Gastroesophageal sphincter (tissue), 4 donors: ENCODE measurements at regions not wholly inside any gene's neighbourhood (a gene's known extent, or its start where the extent isn't known, plus 50 kb on each side); places are given as distances from the start of the nearest gene placed in this dataset.
"Not testable (repeated sequence)": the region's sequence is repeated elsewhere in the genome, so short reads cannot be mapped to it uniquely, and the experiment has no call there.

Source experiments
- ATAC-seq: fragments of 150-250 bp; one replicate; pipeline ENCODE4 v1.9.1; 2016; ENCODE audit warnings: mild to moderate bottlenecking, moderate library complexity
- H3K27ac ChIP-seq, 4 donors: fragments of 200-600 bp; sonication (generic) in 3 of 4; 1 replicate in 3 of 4; 2 replicates in 1 of 4; pipeline ENCODE4 v1.5.1; 2016 to 2019
- H3K27me3 ChIP-seq: fragments of 200-600 bp; sonication (generic); one replicate; pipeline ENCODE4 v1.5.1; 2019
- H3K36me3 ChIP-seq, 2 donors: fragments of 200-600 bp; sonication (generic); one replicate each; pipeline ENCODE4 v1.5.1; 2019; ENCODE audit warnings: control low read depth in 1 of 2
- H3K4me1 ChIP-seq, 3 donors: fragments of 200-600 bp; sonication (generic); 1 replicate in 2 of 3; 2 replicates in 1 of 3; pipeline ENCODE4 v1.5.1; 2016 to 2019; ENCODE audit warnings: control low read depth in 2 of 3
- H3K4me3 ChIP-seq, 2 donors: fragments of 200-600 bp; sonication (generic); one replicate each; pipeline ENCODE4 v1.5.1; 2019; ENCODE audit warnings: mild to moderate bottlenecking in 1 of 2, moderate library complexity in 1 of 2
- H3K9me3 ChIP-seq, 3 donors: fragments of 200-600 bp; sonication (generic); one replicate each; pipeline ENCODE4 v1.5.1; 2017 to 2019; ENCODE audit warnings: control low read depth in 2 of 3
- CTCF ChIP-seq, 4 experiments: fragments of 200-600 bp in 2 of 4; fragments of 450-650 bp in 2 of 4; sonication (generic) in 1 of 4; IDR thresholded peaks; one replicate each; pipeline ENCODE4 v1.5.1; 2017 to 2019; ENCODE audit warnings: antibody characterized with exemption in 4 of 4, mild to moderate bottlenecking in 2 of 4, moderate library complexity in 2 of 4
- EP300 ChIP-seq: sonication (generic); formaldehyde crosslinking; IDR thresholded peaks from one replicate; pipeline ENCODE4 v1.6.1; 2017; ENCODE audit warnings: antibody characterized with exemption, mild to moderate bottlenecking
- POLR2A ChIP-seq, 2 donors: fragments of 450-650 bp; IDR thresholded peaks; one replicate each; pipeline ENCODE4 v1.6.1; 2017; ENCODE audit warnings: antibody characterized with exemption in 2 of 2, mild to moderate bottlenecking in 2 of 2, moderate library complexity in 1 of 2
- POLR2AphosphoS5 ChIP-seq: sonication (generic); formaldehyde crosslinking; IDR thresholded peaks from one replicate; pipeline ENCODE4 v1.6.1; 2017; ENCODE audit warnings: antibody characterized with exemption
- WGBS, 2 donors: methylation state at CpG; one replicate each; pipeline ENCODE4 v1.1.5; 2018; ENCODE audit warnings: low coverage in 1 of 2; 5-methylcytosine and 5-hydroxymethylcytosine counted together

GRCh38 chr20:4626228-4626627, 60.0 kb upstream of the PRNP start:
- 75 to 89% methylated on average over 3 to 4 of the region's 4 CpGs for WGBS, 2 donors
- H3K9me3 ChIP-seq: peaks cover 0 to 14% (median 0%) of the 10 kb centered on the region in 3 donors
- H3K36me3 ChIP-seq: no peaks in the 10 kb centered on the region
- ATAC-seq: no peak
- no peak overlapping the region for H3K27ac ChIP-seq
- no peaks in the 10 kb centered on the region for H3K4me1 ChIP-seq
- TF ChIP-seq CTCF (IDR thresholded peaks at IDR 0.05): no peak
- TF ChIP-seq POLR2A (IDR thresholded peaks at IDR 0.05): no peak
- TF ChIP-seq POLR2AphosphoS5: no peak
- no peak for TF ChIP-seq EP300
- H3K4me3 ChIP-seq: no peak overlapping the region
- H3K27me3 ChIP-seq: peaks cover 17% of the 10 kb centered on the region

- H3K27me3 ChIP-seq: peaks cover 17% of the 10 kb centered on the region
- no peaks in the 10 kb centered on the region for H3K36me3 ChIP-seq
- TF ChIP-seq EP300 (no peak), POLR2AphosphoS5 (no peak), POLR2A (IDR thresholded peaks at IDR 0.05) (no peak), CTCF (IDR thresholded peaks at IDR 0.05) (no peak)
- no peak for ATAC-seq
- 89 to 90% methylated on average over 4 to 5 of the region's 5 CpGs for WGBS, 2 donors
- H3K9me3 ChIP-seq: peaks cover 0 to 14% (median 0%) of the 10 kb centered on the region in 3 donors
- no peak overlapping the region for H3K27ac ChIP-seq
- no peaks in the 10 kb centered on the region for H3K4me1 ChIP-seq
- H3K4me3 ChIP-seq: no peak overlapping the region
Measured at GRCh38 chr20:4625687-4626086, 60.6 kb upstream of the PRNP start.

GRCh38 chr20:4624675-4625336, 61.5 kb upstream of the PRNP start:
- not testable (repeated sequence) for H3K4me1 ChIP-seq, ATAC-seq, H3K36me3 ChIP-seq, H3K27ac ChIP-seq, H3K4me3 ChIP-seq
- WGBS, 2 donors: 100% methylated on average over 1 of the region's 11 CpGs; no CpG with 5 or more reads in 1 of the 2 donors
- H3K27me3 ChIP-seq: peaks cover 17% of the 10 kb centered on the region
- H3K9me3 ChIP-seq: peaks cover 0 to 14% (median 0%) of the 10 kb centered on the region in 3 donors

GRCh38 chr20:4619144-4619543, 67.1 kb upstream of the PRNP start:
- H3K27me3 ChIP-seq, ATAC-seq, H3K4me3 ChIP-seq, H3K4me1 ChIP-seq, H3K36me3 ChIP-seq, H3K9me3 ChIP-seq, H3K27ac ChIP-seq: not testable (repeated sequence)
- WGBS, 2 donors: 91 to 100% methylated on average over 2 to 4 of the region's 4 CpGs

GRCh38 chr20:4617484-4617883, 68.8 kb upstream of the PRNP start:
- Histone ChIP-seq H3K4me1 (peaks cover 0 to 9% (median 0%) of the 10 kb centered on the region in 3 donors), H3K27ac (no peak overlapping the region), H3K27me3 (no peaks in the 10 kb centered on the region), H3K4me3 (no peak overlapping the region), H3K9me3 (no peaks in the 10 kb centered on the region), H3K36me3 (no peaks in the 10 kb centered on the region)
- ATAC-seq: no peak
- 59 to 100% methylated on average over 1 to 3 of the region's 6 CpGs for WGBS, 2 donors
- no peak for TF ChIP-seq POLR2A (IDR thresholded peaks at IDR 0.05)
- TF ChIP-seq POLR2AphosphoS5: no peak
- TF ChIP-seq EP300: no peak
- TF ChIP-seq CTCF (IDR thresholded peaks at IDR 0.05): no peak

- no peaks in the 10 kb centered on the region for H3K9me3 ChIP-seq
- H3K27me3 ChIP-seq: no peaks in the 10 kb centered on the region
- no peaks in the 10 kb centered on the region for H3K36me3 ChIP-seq
- TF ChIP-seq CTCF (IDR thresholded peaks at IDR 0.05): no peak
- no peak for TF ChIP-seq POLR2A (IDR thresholded peaks at IDR 0.05)
- H3K4me1 ChIP-seq: peaks cover 0 to 9% (median 0%) of the 10 kb centered on the region in 3 donors
- no peak for ATAC-seq
- 100% methylated on average over 2 of the region's 2 CpGs; no CpG with 5 or more reads in 1 of the 2 donors for WGBS, 2 donors
- H3K4me3 ChIP-seq: no peak overlapping the region
- no peak overlapping the region for H3K27ac ChIP-seq
Measured at GRCh38 chr20:4617019-4617418, 69.2 kb upstream of the PRNP start.
